ENCODE measurements at regions not wholly inside any gene's neighbourhood (a gene's known extent, or its start where the extent isn't known, plus 50 kb on each side); places are given as distances from the start of the nearest gene placed in this dataset.

GRCh38 chr4:14188214-14188613 is 560.7 kb upstream of the BOD1L1 start (continued):
- no peak for TF ChIP-seq SIN3A (IDR thresholded peaks at IDR 0.05; ENCODE audit: borderline replicate concordance, low read depth, low read length)

- Histone ChIP-seq H3K27ac (ENCODE audit: low read depth in 2 of 2, low read length in 1 of 2) (no peak overlapping the region), H3K4me1 (ENCODE audit: control insufficient read depth in 1 of 2, insufficient read depth in 2 of 2, low read depth in 1 of 2, low read length in 1 of 2) (no peaks in the 10 kb centered on the region), H3F3A (replicated peaks; ENCODE audit: insufficient read depth) (no peaks in the 10 kb centered on the region), H4K20me1 (ENCODE audit: insufficient read depth) (no peaks in the 10 kb centered on the region), H3K4me3 (ENCODE audit: low read depth in 2 of 2, low read length in 1 of 2) (no peak overlapping the region), H3K36me3 (replicated peaks in 1 of 2; ENCODE audit: control insufficient read depth in 1 of 2, insufficient read depth in 2 of 2, low read length in 1 of 2) (no peaks in the 10 kb centered on the region), H3K9me2 (peaks cover 3% of the 10 kb centered on the region; the same call in 1 of the 2 replicates), H3K9me3 (no peaks in the 10 kb centered on the region), H2AFZ (ENCODE audit: low read depth) (no peak overlapping the region), H3K79me2 (ENCODE audit: insufficient read depth) (no peaks in the 10 kb centered on the region), H3K9ac (no peak overlapping the region), H3K27me3 (ENCODE audit: insufficient read depth) (no peaks in the 10 kb centered on the region), H3K4me2 (no peak overlapping the region)
- ChIA-PET POLR2A (interaction anchor here (0.9 kb wide), 1 partner anchor 9 kb away, joined by 3 read pairs; no protein-coding TSS in a partner anchor), CTCF (no interaction called here)
- whole genome bisulfite sequencing (ENCODE audit: low lambda C conversion rate): 62% methylated on average over 1 of the region's 1 CpG
- no peak for DNase-seq
- TF ChIP-seq EP300 (IDR thresholded peaks at IDR 0.05; ENCODE audit: borderline replicate concordance in 1 of 2, low read depth in 1 of 2, low read length in 1 of 2) (no peak), CTCF (IDR thresholded peaks at IDR 0.05) (no peak), TCF12 (IDR thresholded peaks at IDR 0.05) (no peak), RAD21 (IDR thresholded peaks at IDR 0.05; ENCODE audit: low read length) (no peak), GATA2 (CRISPR knock-in tag; IDR thresholded peaks at IDR 0.05) (no peak), MAX (IDR thresholded peaks at IDR 0.05; ENCODE audit: low read depth) (no peak), REST (IDR thresholded peaks at IDR 0.05; ENCODE audit: low read depth, low read length) (no peak), RFX5 (IDR thresholded peaks at IDR 0.05; ENCODE audit: low read length) (no peak), YY1 (IDR thresholded peaks at IDR 0.05; ENCODE audit: low read depth) (no peak), RCOR1 (IDR thresholded peaks at IDR 0.05; ENCODE audit: low read length) (no peak), FOSL2 (IDR thresholded peaks at IDR 0.05; ENCODE audit: borderline replicate concordance, low read depth) (no peak), MXI1 (IDR thresholded peaks at IDR 0.05; ENCODE audit: low read depth, low read length) (no peak), JUND (IDR thresholded peaks at IDR 0.05) (no peak), EZH2phosphoT487 (IDR thresholded peaks at IDR 0.05; ENCODE audit: borderline replicate concordance, low read depth) (no peak), NFIC (IDR thresholded peaks at IDR 0.05; ENCODE audit: borderline replicate concordance) (no peak), TAF1 (IDR thresholded peaks at IDR 0.05; ENCODE audit: borderline replicate concordance, low read depth, low read length) (no peak), TEAD4 (IDR thresholded peaks at IDR 0.05; ENCODE audit: borderline replicate concordance, insufficient read depth) (no peak), IRF3 (IDR thresholded peaks at IDR 0.05; ENCODE audit: low read depth, low read length) (no peak), USF1 (IDR thresholded peaks at IDR 0.05; ENCODE audit: borderline replicate concordance, low read depth) (no peak), ZBTB33 (IDR thresholded peaks at IDR 0.05; ENCODE audit: borderline replicate concordance, low read depth) (no peak)
Observed at GRCh38 chr4:14193601-14194000, 566.1 kb upstream of the BOD1L1 start.

All from SK-N-SH (cell line).